GM18519 (cell line): ENCODE measurements at regions not wholly inside any gene's neighbourhood (a gene's known extent, or its start where the extent isn't known, plus 50 kb on each side); places are given as distances from the start of the nearest gene placed in this dataset.

Experiments
- ATAC-seq: cut with Tn5 transposase; IDR thresholded peaks from one replicate; pipeline ENCODE4 v1.9.1; 2021; ENCODE audit warnings: mild to moderate bottlenecking, moderate library complexity; ENCODE audit not compliant: unreplicated experiment, low FRiP score

GRCh38 chr5:56523790-56524575, 290.9 kb upstream of the ANKRD55 start:
- no peak for ATAC-seq

DNA sequence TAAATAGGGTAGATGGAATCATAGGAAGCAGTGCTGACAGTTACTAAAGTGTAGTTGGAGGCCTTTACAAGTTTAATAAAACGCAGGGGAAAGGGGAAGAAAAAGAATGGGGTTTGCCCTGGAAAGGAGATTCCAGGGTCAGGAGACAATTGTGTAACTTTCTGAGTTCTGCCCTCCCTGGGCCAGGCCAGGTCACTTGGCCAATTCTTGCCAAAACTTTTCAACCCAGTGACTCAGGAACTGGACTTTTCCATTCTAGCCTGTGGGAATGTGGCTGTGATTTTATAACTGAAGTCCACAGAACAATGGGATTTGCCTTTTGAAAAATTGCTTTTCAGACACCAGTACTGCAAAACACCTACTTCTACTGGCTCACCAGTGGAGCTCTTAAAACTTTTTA, 289.8 kb upstream of the ANKRD55 start:
- ATAC-seq: no peak

DNA sequence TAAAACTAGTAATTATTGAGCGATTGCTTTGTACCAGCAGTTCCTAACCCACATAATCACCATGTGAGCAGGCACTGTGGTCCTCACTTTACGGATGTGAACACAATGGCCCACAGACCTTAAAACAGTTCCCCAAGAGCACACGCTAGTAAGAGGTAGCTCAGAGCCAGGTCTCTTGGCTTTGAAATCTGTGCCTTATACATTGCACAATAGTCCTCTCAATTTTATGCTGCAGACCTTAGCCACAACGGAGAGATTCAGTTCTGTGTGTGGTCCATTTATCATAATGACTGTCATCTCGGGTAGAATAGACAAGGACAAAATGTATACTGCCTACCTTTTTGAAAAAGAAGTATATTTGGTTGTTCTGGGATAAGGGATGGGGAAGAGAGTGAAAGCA, 289.0 kb upstream of the ANKRD55 start:
- no peak for ATAC-seq

- ATAC-seq: no peak
These were observed 288.0 kb upstream of the ANKRD55 start for GRCh38 chr5:56520986-56521730.

GRCh38 chr5:56518820-56519219, 285.7 kb upstream of the ANKRD55 start:
- ATAC-seq: no peak

- no peak for ATAC-seq
These were observed 283.9 kb upstream of the ANKRD55 start for GRCh38 chr5:56517011-56517416.

- no peak for ATAC-seq
These were observed 283.3 kb upstream of the ANKRD55 start for GRCh38 chr5:56516441-56516840.

- no peak for ATAC-seq
These were observed 282.9 kb upstream of the ANKRD55 start for GRCh38 chr5:56516035-56516434.

DNA sequence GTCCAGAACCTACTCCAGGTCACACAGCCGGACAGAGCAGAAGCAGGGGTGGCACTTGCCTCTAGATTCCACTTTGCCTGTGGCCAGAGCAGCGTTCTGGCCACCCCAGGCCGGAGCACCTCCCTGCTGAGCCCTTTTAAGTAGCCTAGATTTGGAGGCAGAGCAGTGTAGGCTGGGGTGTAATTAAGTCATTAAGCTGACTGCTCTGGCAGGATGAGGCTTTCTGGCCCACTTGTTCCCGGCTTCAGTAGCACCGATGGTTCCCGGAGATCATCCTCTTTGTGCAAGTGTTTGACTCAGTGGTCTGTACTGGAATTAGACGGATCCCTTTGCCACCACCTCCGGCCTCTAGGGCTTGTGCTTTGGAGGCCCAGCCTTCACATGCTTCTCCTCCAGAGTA, 281.9 kb upstream of the ANKRD55 start:
- ATAC-seq: no peak

DNA sequence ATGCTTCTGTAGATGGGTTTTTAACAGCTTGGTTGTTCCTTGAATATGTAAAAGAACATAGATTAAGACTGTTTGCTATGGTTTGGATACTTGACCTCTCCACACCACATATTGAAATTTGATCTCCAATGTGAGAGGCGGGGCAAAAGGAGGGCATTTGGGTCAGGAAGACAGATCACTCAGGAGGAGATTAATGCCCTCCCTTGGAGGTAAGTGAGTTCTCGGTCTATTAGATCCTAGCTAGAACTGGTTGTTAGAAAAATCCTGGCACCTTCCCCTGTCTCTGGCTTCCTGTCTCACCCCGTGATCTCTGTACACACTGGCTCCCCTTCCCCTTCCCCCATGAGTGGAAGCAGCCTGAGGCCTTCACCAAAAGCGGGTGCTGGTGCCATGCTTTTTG, 281.1 kb upstream of the ANKRD55 start:
- ATAC-seq: no peak

DNA sequence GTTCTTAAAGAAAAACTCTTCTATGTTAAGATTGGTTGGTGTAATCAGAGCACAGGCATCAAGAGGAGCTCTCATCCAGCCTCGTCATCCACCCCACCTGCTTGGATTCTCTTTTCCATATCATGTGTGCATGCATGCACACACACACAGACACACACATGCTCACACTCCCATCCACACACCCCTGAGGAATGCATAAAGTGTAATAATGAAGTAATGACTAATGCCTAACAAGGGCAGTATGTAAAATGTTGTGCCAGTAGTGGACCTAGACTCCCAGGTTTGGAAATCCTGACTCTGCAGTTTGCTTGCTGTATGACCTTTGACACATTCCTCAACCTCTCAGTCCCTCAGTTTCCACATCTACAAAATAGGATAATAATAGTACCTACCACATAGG, 280.0 kb upstream of the ANKRD55 start:
- ATAC-seq: no peak

GRCh38 chr5:56512313-56512996, 279.3 kb upstream of the ANKRD55 start:
- no peak for ATAC-seq

DNA sequence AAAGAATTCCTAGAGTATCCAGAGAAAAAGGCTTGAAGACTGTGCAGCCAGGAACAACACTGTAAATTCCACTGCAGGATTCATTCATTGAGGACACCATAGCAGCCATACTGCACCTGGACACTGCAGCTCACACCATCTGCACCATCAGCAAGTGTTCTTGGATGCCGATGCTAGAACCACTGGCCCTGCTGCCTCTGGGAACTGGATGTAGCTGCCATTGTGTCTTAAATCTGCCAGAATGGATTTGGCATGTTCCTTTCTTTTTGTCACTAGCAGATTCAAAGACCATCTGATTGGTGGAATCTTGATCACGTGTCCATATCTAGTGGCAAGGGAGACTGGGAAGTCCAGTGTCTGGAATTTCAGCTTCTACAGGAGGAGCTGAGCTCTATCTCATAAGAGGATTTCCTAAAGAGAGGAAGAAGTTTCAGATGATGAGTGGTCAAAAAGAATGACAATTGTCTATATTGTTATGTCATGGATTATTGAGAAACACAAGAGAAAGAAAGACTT, 278.3 kb upstream of the ANKRD55 start:
- ATAC-seq: no peak

DNA sequence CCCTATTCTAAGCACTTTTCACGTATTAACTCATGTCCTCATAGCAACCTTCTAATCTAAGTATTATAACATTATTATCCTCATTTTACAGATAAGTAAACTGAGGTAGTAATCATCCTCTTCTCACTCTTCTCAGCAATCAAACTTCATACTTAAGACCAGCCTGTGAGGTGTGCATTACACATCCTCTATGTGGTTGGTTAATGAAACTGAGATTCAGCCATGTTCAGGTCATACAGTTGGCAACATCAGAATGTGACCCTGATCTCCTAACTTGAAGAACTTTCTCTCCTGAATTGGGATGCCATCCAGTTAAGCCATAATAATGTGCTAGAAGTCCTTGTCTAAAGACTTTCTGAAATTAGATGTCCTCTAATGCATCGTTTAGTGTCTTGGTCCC, 275.1 kb upstream of the ANKRD55 start:
- no peak for ATAC-seq

DNA sequence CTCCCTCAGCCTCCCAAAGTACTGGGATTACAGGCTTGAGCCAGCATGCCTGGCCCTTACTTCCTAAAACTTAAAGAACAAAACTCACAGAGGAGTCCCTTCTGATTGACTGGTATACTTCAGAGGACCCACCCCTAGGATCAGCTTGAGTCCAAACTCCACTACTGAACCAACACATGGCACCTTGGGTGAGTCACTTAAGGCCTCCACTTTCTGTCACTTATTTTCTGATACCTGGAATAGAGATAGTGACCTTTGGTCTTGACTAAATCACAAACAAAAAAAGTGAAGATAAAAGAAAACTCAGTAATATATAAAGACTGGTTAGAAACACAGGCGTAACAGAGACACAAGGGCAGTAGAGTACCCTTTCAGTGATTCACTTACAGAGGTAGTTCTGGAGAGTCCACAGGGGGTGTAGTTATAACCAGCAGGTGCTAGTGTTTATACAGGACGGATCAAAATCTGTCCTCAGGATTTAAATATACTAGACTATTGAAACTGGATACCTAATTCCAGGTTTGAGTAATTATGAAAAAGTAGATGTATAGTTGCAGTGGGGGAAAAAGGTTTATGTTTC, 274.3 kb upstream of the ANKRD55 start:
- no peak for ATAC-seq

- ATAC-seq: no peak
These were observed 273.3 kb upstream of the ANKRD55 start for GRCh38 chr5:56506211-56506965.

- no peak for ATAC-seq
These were observed 270.8 kb upstream of the ANKRD55 start for GRCh38 chr5:56503929-56504328.

- no peak for ATAC-seq
These were observed 268.8 kb upstream of the ANKRD55 start for GRCh38 chr5:56501781-56502557.

- ATAC-seq: no peak
These were observed 266.8 kb upstream of the ANKRD55 start for GRCh38 chr5:56499901-56500300.
